ENCODE measurements at regions not wholly inside any gene's neighbourhood (a gene's known extent, or its start where the extent isn't known, plus 50 kb on each side); places are given as distances from the start of the nearest gene placed in this dataset.
"Not testable (repeated sequence)": the region's sequence is repeated elsewhere in the genome, so short reads cannot be mapped to it uniquely, and the experiment has no call there.

GRCh38 chrX:41009850-41010846, 75.1 kb upstream of the USP9X start:
- Histone ChIP-seq H3K4me2 (ENCODE audit: insufficient read depth, low read length) (no peak overlapping the region), H3K4me3 (ENCODE audit: low read depth in 1 of 2, low read length in 2 of 2) (no peak overlapping the region), H2AFZ (ENCODE audit: low read depth, low read length) (no peak overlapping the region), H3K9me3 (ENCODE audit: insufficient read depth, low read length, severe bottlenecking) (no peaks in the 10 kb centered on the region), H3K9ac (ENCODE audit: low read depth, low read length) (no peak overlapping the region), H3K27ac (ENCODE audit: low read length) (no peak overlapping the region), H3K27me3 (ENCODE audit: insufficient read depth, low read length, poor library complexity) (no peaks in the 10 kb centered on the region), H4K20me1 (ENCODE audit: insufficient read depth, low read length) (no peaks in the 10 kb centered on the region), H3K79me2 (ENCODE audit: insufficient read depth, low read length) (no peaks in the 10 kb centered on the region), H3K4me1 (ENCODE audit: insufficient read depth, low read length) (no peaks in the 10 kb centered on the region), H3K36me3 (ENCODE audit: insufficient read depth, low read length) (no peaks in the 10 kb centered on the region)
- TF ChIP-seq EZH2 (IDR thresholded peaks at IDR 0.05; ENCODE audit: borderline replicate concordance, low read depth, low read length, severe bottlenecking) (no peak), CTCF (IDR thresholded peaks at IDR 0.05; ENCODE audit: borderline replicate concordance, extremely low read depth, low read length, poor library complexity, severe bottlenecking) (no peak)
- no peak for DNase-seq
- ATAC-seq (ENCODE audit: insufficient read depth, low read depth): no peak

GRCh38 chrX:41014776-41015360, 70.4 kb upstream of the USP9X start:
- H3K4me2 ChIP-seq (ENCODE audit: insufficient read depth, low read length): no peak overlapping the region
- no peak for DNase-seq

GRCh38 chrX:41017785-41018184, 67.5 kb upstream of the USP9X start:
- H2AFZ ChIP-seq (ENCODE audit: low read depth, low read length); H3K79me2 ChIP-seq (ENCODE audit: insufficient read depth, low read length); ATAC-seq (ENCODE audit: insufficient read depth, low read depth); DNase-seq; H3K4me1 ChIP-seq (ENCODE audit: insufficient read depth, low read length); H3K4me3 ChIP-seq (ENCODE audit: low read depth in 1 of 2, low read length in 2 of 2); H3K36me3 ChIP-seq (ENCODE audit: insufficient read depth, low read length); H3K9me3 ChIP-seq (ENCODE audit: insufficient read depth, low read length, severe bottlenecking); H3K27ac ChIP-seq (ENCODE audit: low read length); H4K20me1 ChIP-seq (ENCODE audit: insufficient read depth, low read length); H3K9ac ChIP-seq (ENCODE audit: low read depth, low read length); H3K27me3 ChIP-seq (ENCODE audit: insufficient read depth, low read length, poor library complexity); H3K4me2 ChIP-seq (ENCODE audit: insufficient read depth, low read length): not testable (repeated sequence)

More at GRCh38 chrX:41014776-41015360, 70.4 kb upstream of the USP9X start:
- H3K27ac ChIP-seq (ENCODE audit: low read length): no peak overlapping the region
- no peaks in the 10 kb centered on the region for H4K20me1 ChIP-seq (ENCODE audit: insufficient read depth, low read length)
- no peaks in the 10 kb centered on the region for H3K79me2 ChIP-seq (ENCODE audit: insufficient read depth, low read length)
- H3K36me3 ChIP-seq (ENCODE audit: insufficient read depth, low read length): no peaks in the 10 kb centered on the region
- H3K9ac ChIP-seq (ENCODE audit: low read depth, low read length): no peak overlapping the region
- H3K4me3 ChIP-seq (ENCODE audit: low read depth in 1 of 2, low read length in 2 of 2): no peak overlapping the region
- no peak for TF ChIP-seq EZH2 (IDR thresholded peaks at IDR 0.05; ENCODE audit: borderline replicate concordance, low read depth, low read length, severe bottlenecking)
- no peak for TF ChIP-seq CTCF (IDR thresholded peaks at IDR 0.05; ENCODE audit: borderline replicate concordance, extremely low read depth, low read length, poor library complexity, severe bottlenecking)
- ATAC-seq (ENCODE audit: insufficient read depth, low read depth): no peak
- no peaks in the 10 kb centered on the region for H3K27me3 ChIP-seq (ENCODE audit: insufficient read depth, low read length, poor library complexity)
- H2AFZ ChIP-seq (ENCODE audit: low read depth, low read length): no peak overlapping the region
- H3K9me3 ChIP-seq (ENCODE audit: insufficient read depth, low read length, severe bottlenecking): no peaks in the 10 kb centered on the region
- no peaks in the 10 kb centered on the region for H3K4me1 ChIP-seq (ENCODE audit: insufficient read depth, low read length)

GRCh38 chrX:41018391-41019040, 66.7 kb upstream of the USP9X start:
- DNase-seq; ATAC-seq (ENCODE audit: insufficient read depth, low read depth); H3K79me2 ChIP-seq (ENCODE audit: insufficient read depth, low read length); H3K9ac ChIP-seq (ENCODE audit: low read depth, low read length); H3K4me2 ChIP-seq (ENCODE audit: insufficient read depth, low read length); H3K27me3 ChIP-seq (ENCODE audit: insufficient read depth, low read length, poor library complexity); H2AFZ ChIP-seq (ENCODE audit: low read depth, low read length); H3K4me3 ChIP-seq (ENCODE audit: low read depth in 1 of 2, low read length in 2 of 2); H3K36me3 ChIP-seq (ENCODE audit: insufficient read depth, low read length); H3K9me3 ChIP-seq (ENCODE audit: insufficient read depth, low read length, severe bottlenecking); H4K20me1 ChIP-seq (ENCODE audit: insufficient read depth, low read length); H3K4me1 ChIP-seq (ENCODE audit: insufficient read depth, low read length); H3K27ac ChIP-seq (ENCODE audit: low read length): not testable (repeated sequence)
